PFSK-1 (cell line): ENCODE measurements at regions not wholly inside any gene's neighbourhood (a gene's known extent, or its start where the extent isn't known, plus 50 kb on each side); places are given as distances from the start of the nearest gene placed in this dataset.

Experiments
- POLR2AphosphoS5 ChIP-seq: IDR thresholded peaks from 2 replicates; pipeline ENCODE4 v1.6.1; 2012; ENCODE audit warnings: low read depth, mild to moderate bottlenecking, control low read depth, low read length, moderate library complexity
- TF ChIP-seq, protein P1 (sequence below), 2 experiments: IDR thresholded peaks; 2 replicates each; pipeline versions ENCODE4 v1.6.1 to v1.8.0; 2011 to 2012; ENCODE audit warnings: low read depth in 2 of 2, low read length in 2 of 2, control low read depth in 1 of 2, inconsistent platforms in 1 of 2, mild to moderate bottlenecking in 1 of 2, moderate library complexity in 1 of 2; ENCODE audit not compliant: insufficient read depth in 1 of 2

DNA sequence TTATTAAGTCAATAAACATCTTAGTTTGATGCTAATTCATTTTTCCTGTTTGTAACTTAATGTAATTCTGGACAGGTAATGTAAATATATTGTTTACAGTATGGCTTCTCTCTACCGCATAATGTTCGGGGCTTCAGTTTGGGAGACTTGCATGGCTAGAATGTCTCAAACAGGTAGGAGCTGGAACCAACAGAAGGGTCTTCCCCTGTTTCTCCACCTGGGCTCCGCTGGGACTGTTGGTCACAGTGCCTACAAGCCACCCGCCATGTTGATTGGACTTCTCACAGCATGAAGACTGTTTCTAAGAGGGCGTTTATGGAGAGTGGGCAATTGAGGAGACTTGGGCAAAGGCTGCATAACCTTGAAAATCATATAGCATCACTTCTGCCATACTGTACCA is 148.6 kb downstream of the UFM1 start:
- TF ChIP-seq, protein P1, sequence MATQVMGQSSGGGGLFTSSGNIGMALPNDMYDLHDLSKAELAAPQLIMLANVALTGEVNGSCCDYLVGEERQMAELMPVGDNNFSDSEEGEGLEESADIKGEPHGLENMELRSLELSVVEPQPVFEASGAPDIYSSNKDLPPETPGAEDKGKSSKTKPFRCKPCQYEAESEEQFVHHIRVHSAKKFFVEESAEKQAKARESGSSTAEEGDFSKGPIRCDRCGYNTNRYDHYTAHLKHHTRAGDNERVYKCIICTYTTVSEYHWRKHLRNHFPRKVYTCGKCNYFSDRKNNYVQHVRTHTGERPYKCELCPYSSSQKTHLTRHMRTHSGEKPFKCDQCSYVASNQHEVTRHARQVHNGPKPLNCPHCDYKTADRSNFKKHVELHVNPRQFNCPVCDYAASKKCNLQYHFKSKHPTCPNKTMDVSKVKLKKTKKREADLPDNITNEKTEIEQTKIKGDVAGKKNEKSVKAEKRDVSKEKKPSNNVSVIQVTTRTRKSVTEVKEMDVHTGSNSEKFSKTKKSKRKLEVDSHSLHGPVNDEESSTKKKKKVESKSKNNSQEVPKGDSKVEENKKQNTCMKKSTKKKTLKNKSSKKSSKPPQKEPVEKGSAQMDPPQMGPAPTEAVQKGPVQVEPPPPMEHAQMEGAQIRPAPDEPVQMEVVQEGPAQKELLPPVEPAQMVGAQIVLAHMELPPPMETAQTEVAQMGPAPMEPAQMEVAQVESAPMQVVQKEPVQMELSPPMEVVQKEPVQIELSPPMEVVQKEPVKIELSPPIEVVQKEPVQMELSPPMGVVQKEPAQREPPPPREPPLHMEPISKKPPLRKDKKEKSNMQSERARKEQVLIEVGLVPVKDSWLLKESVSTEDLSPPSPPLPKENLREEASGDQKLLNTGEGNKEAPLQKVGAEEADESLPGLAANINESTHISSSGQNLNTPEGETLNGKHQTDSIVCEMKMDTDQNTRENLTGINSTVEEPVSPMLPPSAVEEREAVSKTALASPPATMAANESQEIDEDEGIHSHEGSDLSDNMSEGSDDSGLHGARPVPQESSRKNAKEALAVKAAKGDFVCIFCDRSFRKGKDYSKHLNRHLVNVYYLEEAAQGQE (IDR thresholded peaks at IDR 0.05; ENCODE audit: insufficient read depth in 1 of 2, low read depth in 2 of 2, low read length in 2 of 2): no peak
- TF ChIP-seq POLR2AphosphoS5: no peak
